CD4-positive, alpha-beta T cell treated with Interleukin-21 for 1 hour (primary cell): ENCODE measurements at regions not wholly inside any gene's neighbourhood (a gene's known extent, or its start where the extent isn't known, plus 50 kb on each side); places are given as distances from the start of the nearest gene placed in this dataset.
"Not testable (repeated sequence)": the region's sequence is repeated elsewhere in the genome, so short reads cannot be mapped to it uniquely, and the experiment has no call there.

Source experiments
- DNase-seq: peaks from one replicate; pipeline ENCODE4 v3.0.0-alpha.2; 2020

- DNase-seq, result not testable (repeated sequence)
Measured at GRCh38 chr18:14188751-14189406, 56.6 kb upstream of the ZNF519 start.
